CD4-positive, alpha-beta T cell (primary cell): ENCODE measurements at regions not wholly inside any gene's neighbourhood (a gene's known extent, or its start where the extent isn't known, plus 50 kb on each side); places are given as distances from the start of the nearest gene placed in this dataset.

ENCODE experiments used
- ATAC-seq: fragments of 200-7000 bp; cut with Tn5 transposase; one replicate; pipeline ENCODE4 v1.10.0; 2022; ENCODE audit warnings: mild to moderate bottlenecking; ENCODE audit not compliant: poor library complexity
- CTCF ChIA-PET: fragments of 350-600 bp; sonication (Branson Sonifier 250); formaldehyde crosslinking; loops from one replicate; lab custom pipeline; 2021; ENCODE audit warnings: antibody characterized with exemption, inconsistent platforms; lab: Charles Lee
- POLR2A ChIA-PET: fragments of 350-600 bp; sonication (Branson Sonifier 250); formaldehyde crosslinking; loops from one replicate; lab custom pipeline; 2021; ENCODE audit warnings: antibody characterized with exemption, inconsistent platforms; lab: Charles Lee
- DNase-seq, 14 experiments: peaks; one replicate each; pipeline ENCODE4 v3.0.0-alpha.2; 2013 to 2020; ENCODE audit warnings: mixed read lengths in 2 of 14
- H3K27ac ChIP-seq, 2 donors: one replicate each; pipeline versions ENCODE4 v1.5.1 to v1.7.0; 2013; ENCODE audit warnings: low read length in 2 of 2, low read depth in 1 of 2, mild to moderate bottlenecking in 1 of 2
- H3K27me3 ChIP-seq, 2 experiments: 1 replicate in 1 of 2; 2 replicates in 1 of 2; pipeline versions ENCODE4 v1.6.1 to v1.7.0; 2013; ENCODE audit warnings: low read length in 2 of 2, control low read depth in 1 of 2, mild to moderate bottlenecking in 1 of 2, moderate library complexity in 1 of 2; ENCODE audit not compliant: insufficient read depth in 2 of 2, control insufficient read depth in 1 of 2
- H3K36me3 ChIP-seq: one replicate; pipeline ENCODE4 v1.6.1; 2013; ENCODE audit warnings: low read length, control low read depth; ENCODE audit not compliant: insufficient read depth
- H3K4me1 ChIP-seq: one replicate; pipeline ENCODE4 v1.6.1; 2013; ENCODE audit warnings: low read length, control low read depth; ENCODE audit not compliant: insufficient read depth
- H3K4me3 ChIP-seq: one replicate; pipeline ENCODE4 v1.5.1; 2013; ENCODE audit warnings: mild to moderate bottlenecking, low read length, moderate library complexity
- H3K9me3 ChIP-seq, 2 experiments: 1 replicate in 1 of 2; 2 replicates in 1 of 2; pipeline versions ENCODE4 v1.6.1 to v1.7.0; 2013; ENCODE audit warnings: low read length in 2 of 2, mild to moderate bottlenecking in 2 of 2, control low read depth in 1 of 2, moderate library complexity in 1 of 2; ENCODE audit not compliant: control insufficient read depth in 1 of 2, insufficient read depth in 1 of 2
- H3K27ac Mint-ChIP-seq: one replicate; pipeline ENCODE4 v1.8.0; 2020; ENCODE audit warnings: mixed read lengths
- H3K27me3 Mint-ChIP-seq: one replicate; pipeline ENCODE4 v1.8.0; 2021; ENCODE audit warnings: mixed read lengths
- H3K36me3 Mint-ChIP-seq: one replicate; pipeline ENCODE4 v1.8.0; 2021; ENCODE audit warnings: low read depth, mixed read lengths
- H3K4me1 Mint-ChIP-seq: one replicate; pipeline ENCODE4 v1.8.0; 2021; ENCODE audit warnings: low read depth, mixed read lengths
- H3K4me3 Mint-ChIP-seq: one replicate; pipeline ENCODE4 v1.8.0; 2020; ENCODE audit warnings: mild to moderate bottlenecking, mixed read lengths
- H3K9me3 Mint-ChIP-seq: one replicate; pipeline ENCODE4 v1.8.0; 2020; ENCODE audit warnings: mixed read lengths
- intact Hi-C, 2 experiments: fragments of 100-400 bp; cut with DNase I in 1 of 2; cut with micrococcal nuclease in 1 of 2; formaldehyde crosslinking; loops; one replicate each; pipeline versions ENCODE4 v1.15.1 to v1.9.0; 2023 to 2025; cut with DNase I, micrococcal nuclease
- TF ChIP-seq, protein P1 (sequence below): fragments of 200-600 bp; IDR thresholded peaks from one replicate; pipeline ENCODE4 v1.8.0; 2022; ENCODE audit warnings: antibody characterized with exemption, mild to moderate bottlenecking

- H3K4me3 Mint-ChIP-seq = no peak overlapping the region
- TF ChIP-seq, protein P1, sequence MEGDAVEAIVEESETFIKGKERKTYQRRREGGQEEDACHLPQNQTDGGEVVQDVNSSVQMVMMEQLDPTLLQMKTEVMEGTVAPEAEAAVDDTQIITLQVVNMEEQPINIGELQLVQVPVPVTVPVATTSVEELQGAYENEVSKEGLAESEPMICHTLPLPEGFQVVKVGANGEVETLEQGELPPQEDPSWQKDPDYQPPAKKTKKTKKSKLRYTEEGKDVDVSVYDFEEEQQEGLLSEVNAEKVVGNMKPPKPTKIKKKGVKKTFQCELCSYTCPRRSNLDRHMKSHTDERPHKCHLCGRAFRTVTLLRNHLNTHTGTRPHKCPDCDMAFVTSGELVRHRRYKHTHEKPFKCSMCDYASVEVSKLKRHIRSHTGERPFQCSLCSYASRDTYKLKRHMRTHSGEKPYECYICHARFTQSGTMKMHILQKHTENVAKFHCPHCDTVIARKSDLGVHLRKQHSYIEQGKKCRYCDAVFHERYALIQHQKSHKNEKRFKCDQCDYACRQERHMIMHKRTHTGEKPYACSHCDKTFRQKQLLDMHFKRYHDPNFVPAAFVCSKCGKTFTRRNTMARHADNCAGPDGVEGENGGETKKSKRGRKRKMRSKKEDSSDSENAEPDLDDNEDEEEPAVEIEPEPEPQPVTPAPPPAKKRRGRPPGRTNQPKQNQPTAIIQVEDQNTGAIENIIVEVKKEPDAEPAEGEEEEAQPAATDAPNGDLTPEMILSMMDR = no peak
- no peaks in the 10 kb centered on the region for H3K27me3 Mint-ChIP-seq
- H3K4me3 ChIP-seq = no peak overlapping the region
- ChIA-PET CTCF (no interaction called here), POLR2A (no interaction called here)
- H3K27ac Mint-ChIP-seq = no peak overlapping the region
- intact Hi-C loops = no loop called here
- H3K36me3 Mint-ChIP-seq = no peaks in the 10 kb centered on the region
- H3K27ac ChIP-seq = no peak overlapping the region
- H3K27me3 ChIP-seq = no peaks in the 10 kb centered on the region
- no peaks in the 10 kb centered on the region for H3K4me1 ChIP-seq
- ATAC-seq (no peak), DNase-seq (no peak)
- no peaks in the 10 kb centered on the region for H3K9me3 ChIP-seq
- no peaks in the 10 kb centered on the region for H3K9me3 Mint-ChIP-seq
- no peaks in the 10 kb centered on the region for H3K4me1 Mint-ChIP-seq
- no peaks in the 10 kb centered on the region for H3K36me3 ChIP-seq
These were observed 537.7 kb downstream of the TNS1 start for GRCh38 chr2:217465100-217465499.

DNA sequence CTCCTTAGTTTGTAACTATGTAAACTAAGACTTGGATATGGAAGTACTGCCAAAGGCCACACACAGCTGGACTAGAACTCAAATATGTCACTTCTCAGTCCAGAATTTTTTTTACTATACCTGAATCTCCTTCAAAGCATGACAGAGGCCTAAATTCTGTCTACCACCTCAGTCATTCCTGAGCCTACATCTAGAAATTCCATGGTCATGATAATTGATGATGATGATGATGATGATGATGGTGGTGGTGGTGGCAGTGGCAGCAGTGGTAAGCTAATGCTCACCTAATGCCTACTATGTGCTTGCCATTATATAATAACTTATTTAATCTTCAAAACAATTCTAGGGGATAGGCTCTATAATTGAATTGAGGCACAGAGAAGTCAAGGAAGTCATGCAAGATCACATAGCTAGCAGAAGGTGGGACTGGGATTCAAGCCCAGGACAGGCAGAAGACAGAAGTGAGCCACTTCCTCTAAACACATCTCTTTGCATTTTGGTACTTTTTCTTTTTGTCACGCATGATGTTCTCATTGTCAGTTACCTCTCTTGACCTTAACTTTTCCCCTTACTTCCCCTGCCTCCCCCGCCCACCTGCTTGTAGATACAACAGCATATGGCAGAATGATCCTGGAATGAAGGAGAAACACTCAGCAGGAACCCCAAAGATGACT, 539.3 kb downstream of the TNS1 start:
- ChIA-PET CTCF (no interaction called here), POLR2A (no interaction called here)
- no peak overlapping the region for H3K4me3 Mint-ChIP-seq
- no peak for ATAC-seq
- no peak overlapping the region for H3K27ac Mint-ChIP-seq
- no peaks in the 10 kb centered on the region for H3K27me3 Mint-ChIP-seq
- Histone ChIP-seq H3K4me3 (no peak overlapping the region), H3K27ac (no peak overlapping the region), H3K4me1 (no peaks in the 10 kb centered on the region), H3K36me3 (no peaks in the 10 kb centered on the region), H3K27me3 (no peaks in the 10 kb centered on the region), H3K9me3 (no peaks in the 10 kb centered on the region)
- no peaks in the 10 kb centered on the region for H3K4me1 Mint-ChIP-seq
- no peak for DNase-seq
- H3K36me3 Mint-ChIP-seq = no peaks in the 10 kb centered on the region
- intact Hi-C loops = no loop called here
- TF ChIP-seq, protein P1 = no peak
- no peaks in the 10 kb centered on the region for H3K9me3 Mint-ChIP-seq

DNA sequence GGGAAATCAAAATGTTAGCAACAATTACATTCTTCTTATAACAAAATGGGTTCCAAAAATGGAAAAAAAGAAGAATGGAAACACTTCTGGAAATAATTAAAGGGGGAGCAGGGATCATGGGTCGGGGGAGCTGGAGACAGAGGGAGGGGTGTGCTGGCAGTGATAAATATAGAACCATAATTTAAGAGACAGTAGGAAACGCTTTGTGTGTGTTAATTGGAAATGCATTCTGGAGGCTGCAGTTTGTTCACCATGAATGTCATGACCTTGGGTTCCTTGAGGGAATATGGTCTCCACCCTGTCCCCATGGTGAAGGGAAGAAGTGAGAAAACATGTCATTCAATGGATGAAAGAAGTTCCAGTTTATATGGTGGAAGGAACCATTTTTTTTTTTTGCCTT, 540.7 kb downstream of the TNS1 start:
- TF ChIP-seq, protein P1 = no peak
- Histone ChIP-seq H3K27ac (no peak overlapping the region), H3K4me3 (no peak overlapping the region), H3K36me3 (no peaks in the 10 kb centered on the region), H3K27me3 (no peaks in the 10 kb centered on the region), H3K4me1 (no peaks in the 10 kb centered on the region), H3K9me3 (no peaks in the 10 kb centered on the region)
- intact Hi-C loops = no loop called here
- ATAC-seq (no peak), DNase-seq (no peak)
- peaks cover 2% of the 10 kb centered on the region for H3K9me3 Mint-ChIP-seq
- no peaks in the 10 kb centered on the region for H3K4me1 Mint-ChIP-seq
- H3K27me3 Mint-ChIP-seq = no peaks in the 10 kb centered on the region
- no peak overlapping the region for H3K4me3 Mint-ChIP-seq
- no peak overlapping the region for H3K27ac Mint-ChIP-seq
- POLR2A ChIA-PET = no interaction called here
- CTCF ChIA-PET = no interaction called here
- H3K36me3 Mint-ChIP-seq = no peaks in the 10 kb centered on the region
